Spleen (tissue), 7 donors: ENCODE measurements at regions not wholly inside any gene's neighbourhood (a gene's known extent, or its start where the extent isn't known, plus 50 kb on each side); places are given as distances from the start of the nearest gene placed in this dataset.

Experiments
- POLR2A ChIP-seq, 3 donors: fragments of 450-650 bp; IDR thresholded peaks; one replicate each; pipeline ENCODE4 v1.5.1; 2017; ENCODE audit warnings: antibody characterized with exemption in 3 of 3, mild to moderate bottlenecking in 1 of 3
- POLR2AphosphoS5 ChIP-seq, 3 donors: sonication (generic); formaldehyde crosslinking; IDR thresholded peaks; one replicate each; pipeline ENCODE4 v1.5.1; 2017; ENCODE audit warnings: antibody characterized with exemption in 3 of 3
- TF ChIP-seq, protein P1 (sequence below), 11 experiments: fragments of 200-600 bp in 7 of 11; fragments of 450-650 bp in 4 of 11; sonication (generic) in 4 of 11; IDR thresholded peaks in 8 of 11; conservative IDR thresholded peaks in 3 of 11; 1 replicate in 7 of 11; 2 replicates in 4 of 11; pipeline versions ENCODE4 v1.4.0 to v1.8.0; 2016 to 2021; ENCODE audit warnings: antibody characterized with exemption in 11 of 11, inconsistent platforms in 4 of 11, mild to moderate bottlenecking in 1 of 11
- donor health status: DM: no; HTN: no; CAD: no; lungs with moderate emphysema.
- donor health status: DM: no; HTN: no; CAD: no.
- donor health status: DM: no; HTN: no; CAD: no.

DNA sequence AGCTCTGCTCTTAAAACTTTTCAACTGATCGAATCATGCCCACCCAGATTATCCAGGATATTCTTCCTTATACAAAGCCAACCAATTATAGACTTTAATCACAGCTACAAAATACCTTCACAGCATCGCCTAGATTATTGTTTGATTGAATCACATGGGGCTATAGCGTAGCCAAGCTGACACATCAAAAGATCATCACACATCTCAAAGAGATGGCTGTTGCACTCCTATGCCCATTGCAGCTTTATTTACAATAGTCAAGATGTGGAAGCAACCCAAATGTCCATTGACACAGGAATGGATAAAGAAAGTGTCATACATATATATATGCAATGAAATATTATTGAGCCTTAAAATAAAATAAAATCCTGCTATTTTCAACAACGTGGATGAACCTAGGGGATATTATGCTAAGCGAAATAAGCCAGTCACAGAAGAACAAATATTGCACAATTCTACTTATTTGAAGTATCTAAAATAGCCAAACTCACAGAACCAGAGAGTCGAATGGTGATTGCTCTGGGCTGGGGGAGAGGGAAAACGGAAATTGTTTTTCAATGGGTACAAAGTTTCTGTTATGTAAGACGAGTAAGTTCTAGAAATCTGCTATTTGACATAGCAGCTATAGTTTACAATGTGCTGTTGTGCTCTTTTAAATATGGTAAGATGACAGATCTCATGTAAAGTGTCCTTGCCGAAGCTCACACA is 60.9 kb upstream of the ERCC4 start:
- TF ChIP-seq, protein P1, sequence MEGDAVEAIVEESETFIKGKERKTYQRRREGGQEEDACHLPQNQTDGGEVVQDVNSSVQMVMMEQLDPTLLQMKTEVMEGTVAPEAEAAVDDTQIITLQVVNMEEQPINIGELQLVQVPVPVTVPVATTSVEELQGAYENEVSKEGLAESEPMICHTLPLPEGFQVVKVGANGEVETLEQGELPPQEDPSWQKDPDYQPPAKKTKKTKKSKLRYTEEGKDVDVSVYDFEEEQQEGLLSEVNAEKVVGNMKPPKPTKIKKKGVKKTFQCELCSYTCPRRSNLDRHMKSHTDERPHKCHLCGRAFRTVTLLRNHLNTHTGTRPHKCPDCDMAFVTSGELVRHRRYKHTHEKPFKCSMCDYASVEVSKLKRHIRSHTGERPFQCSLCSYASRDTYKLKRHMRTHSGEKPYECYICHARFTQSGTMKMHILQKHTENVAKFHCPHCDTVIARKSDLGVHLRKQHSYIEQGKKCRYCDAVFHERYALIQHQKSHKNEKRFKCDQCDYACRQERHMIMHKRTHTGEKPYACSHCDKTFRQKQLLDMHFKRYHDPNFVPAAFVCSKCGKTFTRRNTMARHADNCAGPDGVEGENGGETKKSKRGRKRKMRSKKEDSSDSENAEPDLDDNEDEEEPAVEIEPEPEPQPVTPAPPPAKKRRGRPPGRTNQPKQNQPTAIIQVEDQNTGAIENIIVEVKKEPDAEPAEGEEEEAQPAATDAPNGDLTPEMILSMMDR (IDR thresholded peaks at IDR 0.05 in 8 of 11, conservative IDR thresholded peaks at IDR 0.05 in 3 of 11) = no peak
- TF ChIP-seq POLR2A (IDR thresholded peaks at IDR 0.05) (no peak), POLR2AphosphoS5 (IDR thresholded peaks at IDR 0.05) (no peak)
